ENCODE measurements at regions not wholly inside any gene's neighbourhood (a gene's known extent, or its start where the extent isn't known, plus 50 kb on each side); places are given as distances from the start of the nearest gene placed in this dataset.
A peak's percentile ranks its signal among the peaks of the same experiment; 100 is the strongest.

GRCh38 chr5:106241409-106241808, 1429.3 kb downstream of the EFNA5 start:
- no peaks in the 10 kb centered on the region for H4K20me1 ChIP-seq (replicated peaks; ENCODE audit: control insufficient read depth, extremely low read depth, insufficient read depth, low read length)
- H3K27me3 ChIP-seq (ENCODE audit: control insufficient read depth in 2 of 2, insufficient read depth in 2 of 2, low read length in 2 of 2), result no peaks in the 10 kb centered on the region
- dilution Hi-C loops (cut with MboI; ENCODE audit: extremely low pct_ligation_motif_present, low sequenced_read_pairs), result no loop called here
- no peak overlapping the region for H3K4me2 ChIP-seq (ENCODE audit: insufficient read depth, low read length)
- DNase-seq (ENCODE audit: low read depth, low spot score) (peak; percentile 15), FAIRE-seq (no peak)
- BruUV-seq (replicated peaks), result no TSS peak
- intact Hi-C loops (cut with micrococcal nuclease), result no loop called here
- CTCF ChIA-PET, result no interaction called here
- H3K9ac ChIP-seq (replicated peaks; ENCODE audit: extremely low read depth, insufficient read depth, low read length), result no peak overlapping the region
- no peak overlapping the region for H3K27ac ChIP-seq (ENCODE audit: insufficient read depth, low read depth, low read length)
- H3K36me3 ChIP-seq (ENCODE audit: control insufficient read depth in 2 of 2, extremely low read depth in 1 of 2, insufficient read depth in 2 of 2, low read length in 2 of 2), result no peaks in the 10 kb centered on the region
- no peaks in the 10 kb centered on the region for H3K9me1 ChIP-seq (replicated peaks; ENCODE audit: control insufficient read depth, extremely low read depth, insufficient read depth, low read length)
- no peak overlapping the region for H2AFZ ChIP-seq (ENCODE audit: low read depth, low read length)
- no peaks in the 10 kb centered on the region for H3K79me2 ChIP-seq (ENCODE audit: control insufficient read depth, insufficient read depth, low read length)
- H3K4me1 ChIP-seq (ENCODE audit: control insufficient read depth, extremely low read depth, insufficient read depth, low read length), result no peaks in the 10 kb centered on the region
- POLR2A ChIA-PET, result no interaction called here
- H3K4me3 ChIP-seq (replicated peaks in 1 of 3; ENCODE audit: insufficient read depth in 1 of 3, low read depth in 1 of 3, low read length in 3 of 3), result no peak overlapping the region
- TF ChIP-seq, protein P1, sequence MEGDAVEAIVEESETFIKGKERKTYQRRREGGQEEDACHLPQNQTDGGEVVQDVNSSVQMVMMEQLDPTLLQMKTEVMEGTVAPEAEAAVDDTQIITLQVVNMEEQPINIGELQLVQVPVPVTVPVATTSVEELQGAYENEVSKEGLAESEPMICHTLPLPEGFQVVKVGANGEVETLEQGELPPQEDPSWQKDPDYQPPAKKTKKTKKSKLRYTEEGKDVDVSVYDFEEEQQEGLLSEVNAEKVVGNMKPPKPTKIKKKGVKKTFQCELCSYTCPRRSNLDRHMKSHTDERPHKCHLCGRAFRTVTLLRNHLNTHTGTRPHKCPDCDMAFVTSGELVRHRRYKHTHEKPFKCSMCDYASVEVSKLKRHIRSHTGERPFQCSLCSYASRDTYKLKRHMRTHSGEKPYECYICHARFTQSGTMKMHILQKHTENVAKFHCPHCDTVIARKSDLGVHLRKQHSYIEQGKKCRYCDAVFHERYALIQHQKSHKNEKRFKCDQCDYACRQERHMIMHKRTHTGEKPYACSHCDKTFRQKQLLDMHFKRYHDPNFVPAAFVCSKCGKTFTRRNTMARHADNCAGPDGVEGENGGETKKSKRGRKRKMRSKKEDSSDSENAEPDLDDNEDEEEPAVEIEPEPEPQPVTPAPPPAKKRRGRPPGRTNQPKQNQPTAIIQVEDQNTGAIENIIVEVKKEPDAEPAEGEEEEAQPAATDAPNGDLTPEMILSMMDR (IDR thresholded peaks at IDR 0.05; ENCODE audit: extremely low read depth in 1 of 2, insufficient read depth in 1 of 2, low read depth in 1 of 2, low read length in 2 of 2), result no peak
- peak; percentile 32 for TF ChIP-seq GATA2 (IDR thresholded peaks at IDR 0.05; ENCODE audit: insufficient read depth, insufficient read length, low read depth, low read length)
- peak; percentile 38 for TF ChIP-seq JUN (IDR thresholded peaks at IDR 0.05; ENCODE audit: borderline replicate concordance, insufficient read depth, insufficient read length, low read depth)
- TF ChIP-seq FOS (IDR thresholded peaks at IDR 0.05; ENCODE audit: borderline replicate concordance, insufficient read depth, low read length), result peak; percentile 38
- H3K9me3 ChIP-seq (replicated peaks; ENCODE audit: control insufficient read depth, insufficient read depth, low read length), result no peaks in the 10 kb centered on the region

- H3K79me2 ChIP-seq (ENCODE audit: control insufficient read depth, insufficient read depth, low read length), result no peaks in the 10 kb centered on the region
- no peak overlapping the region for H3K27ac ChIP-seq (ENCODE audit: insufficient read depth, low read depth, low read length)
- no peak for FAIRE-seq
- TF ChIP-seq JUN (IDR thresholded peaks at IDR 0.05; ENCODE audit: borderline replicate concordance, insufficient read depth, insufficient read length, low read depth), result no peak
- no peak for TF ChIP-seq EZH2 (IDR thresholded peaks at IDR 0.05; ENCODE audit: borderline replicate concordance, low read depth, low read length, severe bottlenecking)
- TF ChIP-seq, protein P1 (IDR thresholded peaks at IDR 0.05; ENCODE audit: extremely low read depth in 1 of 2, insufficient read depth in 1 of 2, low read depth in 1 of 2, low read length in 2 of 2), result no peak
- TF ChIP-seq POLR2A (IDR thresholded peaks at IDR 0.05; ENCODE audit: low read depth, low read length), result no peak
- TF ChIP-seq MAX (IDR thresholded peaks at IDR 0.05; ENCODE audit: insufficient read depth, insufficient read length), result no peak
- TF ChIP-seq POLR2AphosphoS5 (IDR thresholded peaks at IDR 0.05; ENCODE audit: insufficient read depth, low read depth, low read length), result no peak
- no peak for TF ChIP-seq FOS (IDR thresholded peaks at IDR 0.05; ENCODE audit: borderline replicate concordance, insufficient read depth, low read length)
- H3K9me3 ChIP-seq (replicated peaks; ENCODE audit: control insufficient read depth, insufficient read depth, low read length), result no peaks in the 10 kb centered on the region
- H3K4me3 ChIP-seq (replicated peaks in 1 of 3; ENCODE audit: insufficient read depth in 1 of 3, low read depth in 1 of 3, low read length in 3 of 3), result no peak overlapping the region
- no peaks in the 10 kb centered on the region for H3K4me1 ChIP-seq (ENCODE audit: control insufficient read depth, extremely low read depth, insufficient read depth, low read length)
- intact Hi-C loops (cut with micrococcal nuclease) (no loop called here), dilution Hi-C loops (cut with MboI; ENCODE audit: extremely low pct_ligation_motif_present, low sequenced_read_pairs) (no loop called here)
- no peak overlapping the region for H3K4me2 ChIP-seq (ENCODE audit: insufficient read depth, low read length)
- ChIA-PET CTCF (interaction anchor here (1.3 kb wide), 1 partner anchor 8 kb away, joined by 3 read pairs; no protein-coding TSS in a partner anchor), POLR2A (no interaction called here)
- H2AFZ ChIP-seq (ENCODE audit: low read depth, low read length), result no peak overlapping the region
- no peaks in the 10 kb centered on the region for H3K9me1 ChIP-seq (replicated peaks; ENCODE audit: control insufficient read depth, extremely low read depth, insufficient read depth, low read length)
- no TSS peak for BruUV-seq (replicated peaks)
- no peak overlapping the region for H3K9ac ChIP-seq (replicated peaks; ENCODE audit: extremely low read depth, insufficient read depth, low read length)
- H4K20me1 ChIP-seq (replicated peaks; ENCODE audit: control insufficient read depth, extremely low read depth, insufficient read depth, low read length), result no peaks in the 10 kb centered on the region
- no peaks in the 10 kb centered on the region for H3K36me3 ChIP-seq (ENCODE audit: control insufficient read depth in 2 of 2, extremely low read depth in 1 of 2, insufficient read depth in 2 of 2, low read length in 2 of 2)
- no peaks in the 10 kb centered on the region for H3K27me3 ChIP-seq (ENCODE audit: control insufficient read depth in 2 of 2, insufficient read depth in 2 of 2, low read length in 2 of 2)
- no peak for DNase-seq (ENCODE audit: low read depth, low spot score)
These were observed 1464.7 kb downstream of the EFNA5 start for GRCh38 chr5:106205916-106206571.

Measured in endothelial cell of umbilical vein (primary cell).